Heart left ventricle (tissue), 16 donors: ENCODE measurements at regions not wholly inside any gene's neighbourhood (a gene's known extent, or its start where the extent isn't known, plus 50 kb on each side); places are given as distances from the start of the nearest gene placed in this dataset.

Source experiments
- ATAC-seq, 4 donors: fragments of 200-7000 bp; cut with Tn5 transposase; one replicate each; pipeline ENCODE4 v1.9.1; 2020 to 2022; ENCODE audit warnings: moderate library complexity in 4 of 4, mild to moderate bottlenecking in 3 of 4, moderate number of reproducible peaks in 1 of 4
- DNase-seq, 5 donors: peaks; one replicate each; pipeline ENCODE4 v3.0.0-alpha.2; 2020
- H3K27ac ChIP-seq, 12 donors: fragments of 200-600 bp; sonication (generic) in 4 of 12; one replicate each; pipeline versions ENCODE4 v1.5.0 to v1.8.0; 2016 to 2022; ENCODE audit warnings: mild to moderate bottlenecking in 2 of 12
- H3K27me3 ChIP-seq, 9 donors: fragments of 200-600 bp; sonication (generic) in 2 of 9; one replicate each; pipeline versions ENCODE4 v1.5.1 to v1.8.0; 2016 to 2022; ENCODE audit warnings: mild to moderate bottlenecking in 3 of 9
- H3K36me3 ChIP-seq, 9 donors: fragments of 200-600 bp; sonication (generic) in 2 of 9; one replicate each; pipeline versions ENCODE4 v1.5.0 to v1.8.0; 2018 to 2022; ENCODE audit warnings: mild to moderate bottlenecking in 2 of 9
- H3K4me1 ChIP-seq, 12 donors: fragments of 200-600 bp; sonication (generic) in 4 of 12; one replicate each; pipeline versions ENCODE4 v1.5.0 to v1.8.0; 2016 to 2022; ENCODE audit warnings: mild to moderate bottlenecking in 3 of 12
- H3K4me3 ChIP-seq, 12 donors: fragments of 200-600 bp; sonication (generic) in 4 of 12; one replicate each; pipeline versions ENCODE4 v1.5.0 to v1.8.0; 2017 to 2022; ENCODE audit warnings: mild to moderate bottlenecking in 9 of 12, moderate library complexity in 4 of 12
- H3K9me3 ChIP-seq, 12 donors: fragments of 200-600 bp; sonication (generic) in 4 of 12; one replicate each; pipeline versions ENCODE4 v1.5.0 to v1.8.0; 2016 to 2022; ENCODE audit warnings: mild to moderate bottlenecking in 1 of 12
- POLR2A ChIP-seq, 2 donors: fragments of 450-650 bp; IDR thresholded peaks; one replicate each; pipeline ENCODE4 v1.6.1; 2017; ENCODE audit warnings: antibody characterized with exemption in 2 of 2, mild to moderate bottlenecking in 2 of 2, moderate library complexity in 2 of 2
- WGBS, 4 donors: extraction: QIAGEN DNeasy Blood & Tissue Kit in 2 of 4; methylation state at CpG; one replicate each; pipeline versions ENCODE4 v1.1.5 to v1.1.7; 2013 to 2018; 5-methylcytosine and 5-hydroxymethylcytosine counted together
- intact Hi-C, 10 donors: fragments of 100-400 bp; cut with DNase I; formaldehyde crosslinking; loops; one replicate each; pipeline versions ENCODE4 v1.11.1 to v1.14.2; 2022
- TF ChIP-seq, protein P1 (sequence below), 12 donors: fragments of 200-600 bp; sonication (generic) in 4 of 12; IDR thresholded peaks; one replicate each; pipeline versions ENCODE4 v1.5.0 to v1.8.0; 2018 to 2022; ENCODE audit warnings: antibody characterized with exemption in 12 of 12, mild to moderate bottlenecking in 5 of 12
- donor health status: ischemic (EF 13 %, LVEDD 7.1; RV severe dilation, severe dysfunction).
- donor health status: healthy with polysubstance abuse.
- donor health status: DM: no; HTN: yes; CAD: no.
- donor health status: DM: no; HTN: no; CAD: no.
- donor health status: ischemic (EF 25% LVEDD 6.9; RV normal size, moderate dysfunction).
- donor health status: ischemic (EF 25% LVEDD 5.7; RV mildly dilated, moderate dysfunction).
- donor health status: healthy.
- donor health status: DM: yes; HTN: yes; CAD: no.
- donor health status: ischemic (EF 35%, LVEDD 5.7; RV mildly dilated, moderate dysfunction).
- donor health status: nonischemic (EF 11% LVEDD 7.7; RV severe dilation, severe dysfunction).
- donor health status: DM: yes; HTN: yes; CAD: no.
- donor health status: PGD.
- donor health status: ischemic (EF 29% LVEDD 5.4; RV normal size, mild dysfunction).
- donor health status: nonischemic (EF 23%, LVEDD 6.1; RV moderate dilation, normal function).

DNA sequence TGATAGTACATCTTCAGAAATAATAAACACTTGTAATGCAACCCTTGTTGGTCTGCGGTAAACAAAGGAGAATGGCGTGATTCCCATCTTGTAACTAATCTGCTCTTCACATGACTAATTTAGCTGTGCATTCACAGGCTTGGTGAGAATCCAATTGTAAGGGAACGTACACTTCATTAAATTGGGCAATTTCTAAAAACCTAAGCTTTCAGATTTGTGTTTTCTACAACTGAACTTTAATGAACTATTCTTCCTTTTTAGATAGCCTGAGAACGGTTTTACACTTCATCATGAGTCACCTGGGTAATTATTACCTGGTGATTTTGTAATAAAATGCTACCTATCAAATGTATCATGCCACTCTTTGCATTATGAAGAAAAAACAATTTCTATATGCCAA is 306.9 kb downstream of the KLF5 start:
- Histone ChIP-seq H3K9me3 (no peaks in the 10 kb centered on the region), H3K27me3 (no peaks in the 10 kb centered on the region), H3K27ac (no peak overlapping the region), H3K36me3 (no peaks in the 10 kb centered on the region), H3K4me1 (no peaks in the 10 kb centered on the region), H3K4me3 (no peak overlapping the region)
- no peak for DNase-seq
- 86 to 91% (median 88%) methylated on average over 4 of the region's 4 CpGs for WGBS, 4 donors
- ATAC-seq, result no peak
- intact Hi-C loops, result no loop called here
- TF ChIP-seq, protein P1, sequence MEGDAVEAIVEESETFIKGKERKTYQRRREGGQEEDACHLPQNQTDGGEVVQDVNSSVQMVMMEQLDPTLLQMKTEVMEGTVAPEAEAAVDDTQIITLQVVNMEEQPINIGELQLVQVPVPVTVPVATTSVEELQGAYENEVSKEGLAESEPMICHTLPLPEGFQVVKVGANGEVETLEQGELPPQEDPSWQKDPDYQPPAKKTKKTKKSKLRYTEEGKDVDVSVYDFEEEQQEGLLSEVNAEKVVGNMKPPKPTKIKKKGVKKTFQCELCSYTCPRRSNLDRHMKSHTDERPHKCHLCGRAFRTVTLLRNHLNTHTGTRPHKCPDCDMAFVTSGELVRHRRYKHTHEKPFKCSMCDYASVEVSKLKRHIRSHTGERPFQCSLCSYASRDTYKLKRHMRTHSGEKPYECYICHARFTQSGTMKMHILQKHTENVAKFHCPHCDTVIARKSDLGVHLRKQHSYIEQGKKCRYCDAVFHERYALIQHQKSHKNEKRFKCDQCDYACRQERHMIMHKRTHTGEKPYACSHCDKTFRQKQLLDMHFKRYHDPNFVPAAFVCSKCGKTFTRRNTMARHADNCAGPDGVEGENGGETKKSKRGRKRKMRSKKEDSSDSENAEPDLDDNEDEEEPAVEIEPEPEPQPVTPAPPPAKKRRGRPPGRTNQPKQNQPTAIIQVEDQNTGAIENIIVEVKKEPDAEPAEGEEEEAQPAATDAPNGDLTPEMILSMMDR (IDR thresholded peaks at IDR 0.05), result no peak
- TF ChIP-seq POLR2A (IDR thresholded peaks at IDR 0.05), result no peak

DNA sequence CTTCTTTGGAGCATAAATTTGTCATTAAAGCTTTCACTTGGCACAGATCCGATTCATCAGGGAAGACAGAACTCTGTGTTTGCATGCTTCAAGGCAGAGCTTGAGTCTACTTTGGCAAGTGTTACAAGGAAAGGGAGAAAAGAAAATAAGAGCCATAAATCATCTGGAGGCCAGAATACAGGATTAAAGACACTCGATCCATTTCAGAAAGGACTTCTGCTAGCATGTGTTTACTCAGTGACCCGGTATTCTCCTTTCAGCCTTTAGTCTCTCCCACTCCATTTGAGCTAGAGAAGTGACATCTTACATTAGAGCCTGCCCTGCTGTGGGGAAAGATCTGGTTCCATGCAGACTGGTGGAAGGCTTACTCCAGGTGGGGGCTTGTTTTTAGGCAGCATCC is 306.4 kb downstream of the KLF5 start:
- H3K4me1 ChIP-seq, result no peaks in the 10 kb centered on the region
- no peak overlapping the region for H3K4me3 ChIP-seq
- no peak for TF ChIP-seq POLR2A (IDR thresholded peaks at IDR 0.05)
- TF ChIP-seq, protein P1 (IDR thresholded peaks at IDR 0.05), result no peak
- no peak overlapping the region for H3K27ac ChIP-seq
- no peaks in the 10 kb centered on the region for H3K27me3 ChIP-seq
- intact Hi-C loops, result no loop called here
- no peaks in the 10 kb centered on the region for H3K36me3 ChIP-seq
- DNase-seq (no peak), ATAC-seq (no peak)
- H3K9me3 ChIP-seq, result no peaks in the 10 kb centered on the region
- WGBS, 4 donors, result 69 to 72% (median 70%) methylated on average over 3 of the region's 3 CpGs

- Histone ChIP-seq H3K9me3 (no peaks in the 10 kb centered on the region), H3K4me3 (no peak overlapping the region), H3K4me1 (no peaks in the 10 kb centered on the region), H3K27me3 (no peaks in the 10 kb centered on the region), H3K36me3 (no peaks in the 10 kb centered on the region), H3K27ac (no peak overlapping the region)
- intact Hi-C loops, result no loop called here
- WGBS, 4 donors, result 50 to 68% (median 60%) methylated on average over 3 of the region's 3 CpGs
- no peak for DNase-seq
- TF ChIP-seq, protein P1 (IDR thresholded peaks at IDR 0.05), result no peak
- TF ChIP-seq POLR2A (IDR thresholded peaks at IDR 0.05), result no peak
- no peak for ATAC-seq
These were observed 305.9 kb downstream of the KLF5 start for GRCh38 chr13:73364736-73365135.

- no peaks in the 10 kb centered on the region for H3K4me1 ChIP-seq
- TF ChIP-seq POLR2A (IDR thresholded peaks at IDR 0.05), result no peak
- TF ChIP-seq, protein P1 (IDR thresholded peaks at IDR 0.05), result no peak
- H3K36me3 ChIP-seq, result no peaks in the 10 kb centered on the region
- H3K27me3 ChIP-seq, result no peaks in the 10 kb centered on the region
- H3K4me3 ChIP-seq, result no peak overlapping the region
- intact Hi-C loops, result no loop called here
- no peak for DNase-seq
- H3K27ac ChIP-seq, result no peak overlapping the region
- no peak for ATAC-seq
- H3K9me3 ChIP-seq, result no peaks in the 10 kb centered on the region
These were observed 299.8 kb downstream of the KLF5 start for GRCh38 chr13:73358606-73359095.
